ENCODE measurements at regions not wholly inside any gene's neighbourhood (a gene's known extent, or its start where the extent isn't known, plus 50 kb on each side); places are given as distances from the start of the nearest gene placed in this dataset.

- DNase-seq (ENCODE audit: low read depth in 1 of 2, low spot score in 1 of 2), result no peak
Observed at GRCh38 chr12:127723251-127723650, 543.7 kb upstream of the TMEM132C start.

GRCh38 chr12:127726671-127727315 is 540.2 kb upstream of the TMEM132C start:
- DNase-seq (ENCODE audit: low read depth in 1 of 2, low spot score in 1 of 2), result no peak

GRCh38 chr12:127728285-127728684 is 538.7 kb upstream of the TMEM132C start:
- DNase-seq (ENCODE audit: low read depth in 1 of 2, low spot score in 1 of 2), result no peak

GRCh38 chr12:127728729-127729128 is 538.2 kb upstream of the TMEM132C start:
- no peak for DNase-seq (ENCODE audit: low read depth in 1 of 2, low spot score in 1 of 2)

GRCh38 chr12:127729381-127729780 is 537.6 kb upstream of the TMEM132C start:
- no peak for DNase-seq (ENCODE audit: low read depth in 1 of 2, low spot score in 1 of 2)

- no peak for DNase-seq (ENCODE audit: low read depth in 1 of 2, low spot score in 1 of 2)
Observed at GRCh38 chr12:127731657-127732056, 535.3 kb upstream of the TMEM132C start.

- DNase-seq (ENCODE audit: low read depth in 1 of 2, low spot score in 1 of 2), result no peak
Observed at GRCh38 chr12:127742231-127742630, 524.7 kb upstream of the TMEM132C start.

- no peak for DNase-seq (ENCODE audit: low read depth in 1 of 2, low spot score in 1 of 2)
Observed at GRCh38 chr12:127745469-127746212, 521.3 kb upstream of the TMEM132C start.

GRCh38 chr12:127749416-127749815 is 517.6 kb upstream of the TMEM132C start:
- DNase-seq (ENCODE audit: low read depth in 1 of 2, low spot score in 1 of 2), result no peak

- no peak for DNase-seq (ENCODE audit: low read depth in 1 of 2, low spot score in 1 of 2)
Observed at GRCh38 chr12:127750076-127750840, 516.7 kb upstream of the TMEM132C start.

- no peak for DNase-seq (ENCODE audit: low read depth in 1 of 2, low spot score in 1 of 2)
Observed at GRCh38 chr12:127752802-127753201, 514.2 kb upstream of the TMEM132C start.

- DNase-seq (ENCODE audit: low read depth in 1 of 2, low spot score in 1 of 2), result no peak
Observed at GRCh38 chr12:127760357-127760756, 506.6 kb upstream of the TMEM132C start.

- DNase-seq (ENCODE audit: low read depth in 1 of 2, low spot score in 1 of 2), result no peak
Observed at GRCh38 chr12:127760996-127761395, 506.0 kb upstream of the TMEM132C start.

- DNase-seq (ENCODE audit: low read depth in 1 of 2, low spot score in 1 of 2), result no peak
Observed at GRCh38 chr12:127761880-127762279, 505.1 kb upstream of the TMEM132C start.

- DNase-seq (ENCODE audit: low read depth in 1 of 2, low spot score in 1 of 2), result no peak
Observed at GRCh38 chr12:127767656-127768055, 499.3 kb upstream of the TMEM132C start.

- DNase-seq (ENCODE audit: low read depth in 1 of 2, low spot score in 1 of 2), result no peak
Observed at GRCh38 chr12:127770118-127770517, 496.9 kb upstream of the TMEM132C start.

GRCh38 chr12:127771546-127771945 is 495.4 kb upstream of the TMEM132C start:
- no peak for DNase-seq (ENCODE audit: low read depth in 1 of 2, low spot score in 1 of 2)

- DNase-seq (ENCODE audit: low read depth in 1 of 2, low spot score in 1 of 2), result no peak
Observed at GRCh38 chr12:127773520-127773919, 493.4 kb upstream of the TMEM132C start.

GRCh38 chr12:127774828-127775227 is 492.1 kb upstream of the TMEM132C start:
- DNase-seq (ENCODE audit: low read depth in 1 of 2, low spot score in 1 of 2), result no peak

- DNase-seq (ENCODE audit: low read depth in 1 of 2, low spot score in 1 of 2), result no peak
Observed at GRCh38 chr12:127779301-127780045, 487.5 kb upstream of the TMEM132C start.

- no peak for DNase-seq (ENCODE audit: low read depth in 1 of 2, low spot score in 1 of 2)
Observed at GRCh38 chr12:127780881-127781280, 486.1 kb upstream of the TMEM132C start.
